NCI-H1048 (cell line): ENCODE measurements at regions not wholly inside any gene's neighbourhood (a gene's known extent, or its start where the extent isn't known, plus 50 kb on each side); places are given as distances from the start of the nearest gene placed in this dataset.

Experiments
- DNase-seq: peaks from one replicate; lab custom pipeline; 2025; lab: John Stamatoyannopoulos, UW

- peak; percentile 16 for DNase-seq
Observed at GRCh38 chr1:193555662-193556441, 369.4 kb upstream of the B3GALT2 start.

- DNase-seq = no peak
Observed at GRCh38 chr1:193553564-193553963, 367.2 kb upstream of the B3GALT2 start.

- no peak for DNase-seq
Observed at GRCh38 chr1:193552274-193552673, 365.9 kb upstream of the B3GALT2 start.

- no peak for DNase-seq
Observed at GRCh38 chr1:193549081-193549480, 362.7 kb upstream of the B3GALT2 start.

GRCh38 chr1:193545171-193545570, 358.8 kb upstream of the B3GALT2 start:
- peak; percentile 55 for DNase-seq

- DNase-seq = no peak
Observed at GRCh38 chr1:193543259-193543658, 356.8 kb upstream of the B3GALT2 start.

GRCh38 chr1:193542690-193543089, 356.3 kb upstream of the B3GALT2 start:
- no peak for DNase-seq

- no peak for DNase-seq
Observed at GRCh38 chr1:193540511-193540910, 354.1 kb upstream of the B3GALT2 start.

- no peak for DNase-seq
Observed at GRCh38 chr1:193539731-193540459, 353.5 kb upstream of the B3GALT2 start.

GRCh38 chr1:193538680-193539079, 352.3 kb upstream of the B3GALT2 start:
- no peak for DNase-seq

- no peak for DNase-seq
Observed at GRCh38 chr1:193538003-193538354, 351.6 kb upstream of the B3GALT2 start.

GRCh38 chr1:193537266-193538002, 351.0 kb upstream of the B3GALT2 start:
- no peak for DNase-seq

- DNase-seq = no peak
Observed at GRCh38 chr1:193533853-193534252, 347.4 kb upstream of the B3GALT2 start.

GRCh38 chr1:193525917-193526710, 339.7 kb upstream of the B3GALT2 start:
- no peak for DNase-seq

GRCh38 chr1:193525411-193525810, 339.0 kb upstream of the B3GALT2 start:
- DNase-seq = no peak

GRCh38 chr1:193524616-193525015, 338.2 kb upstream of the B3GALT2 start:
- DNase-seq = no peak

GRCh38 chr1:193524021-193524420, 337.6 kb upstream of the B3GALT2 start:
- DNase-seq = no peak

GRCh38 chr1:193520472-193520871, 334.1 kb upstream of the B3GALT2 start:
- DNase-seq = no peak

- DNase-seq = no peak
Observed at GRCh38 chr1:193519922-193520321, 333.5 kb upstream of the B3GALT2 start.

- no peak for DNase-seq
Observed at GRCh38 chr1:193516755-193517388, 330.5 kb upstream of the B3GALT2 start.

GRCh38 chr1:193514397-193514796, 328.0 kb upstream of the B3GALT2 start:
- DNase-seq = no peak

- no peak for DNase-seq
Observed at GRCh38 chr1:193513032-193513431, 326.6 kb upstream of the B3GALT2 start.
